ENCODE measurements at regions not wholly inside any gene's neighbourhood (a gene's known extent, or its start where the extent isn't known, plus 50 kb on each side); places are given as distances from the start of the nearest gene placed in this dataset.

DNA sequence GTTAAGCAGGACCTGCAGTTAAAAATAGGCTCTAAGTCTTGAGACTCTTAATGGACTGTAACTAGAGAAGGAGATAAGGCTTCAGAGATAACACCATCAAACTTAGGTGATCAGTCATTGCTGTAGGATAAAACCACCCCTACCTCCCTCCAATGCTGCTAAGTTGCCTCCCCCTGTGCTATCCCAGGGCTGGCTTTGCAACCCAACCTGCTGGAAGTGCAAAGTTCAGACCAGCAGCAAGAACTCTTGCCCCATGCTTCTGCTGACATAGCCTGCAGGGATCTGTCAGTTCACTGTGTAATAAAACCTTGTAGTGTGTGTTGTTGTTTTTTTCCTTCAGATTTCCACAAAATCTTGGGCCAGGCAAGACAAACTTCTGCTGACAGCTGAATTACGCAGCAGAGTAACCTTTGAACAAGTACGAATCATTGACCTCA lies 57.4 kb upstream of the EPB41L3 start:
- TF ChIP-seq, protein P1, sequence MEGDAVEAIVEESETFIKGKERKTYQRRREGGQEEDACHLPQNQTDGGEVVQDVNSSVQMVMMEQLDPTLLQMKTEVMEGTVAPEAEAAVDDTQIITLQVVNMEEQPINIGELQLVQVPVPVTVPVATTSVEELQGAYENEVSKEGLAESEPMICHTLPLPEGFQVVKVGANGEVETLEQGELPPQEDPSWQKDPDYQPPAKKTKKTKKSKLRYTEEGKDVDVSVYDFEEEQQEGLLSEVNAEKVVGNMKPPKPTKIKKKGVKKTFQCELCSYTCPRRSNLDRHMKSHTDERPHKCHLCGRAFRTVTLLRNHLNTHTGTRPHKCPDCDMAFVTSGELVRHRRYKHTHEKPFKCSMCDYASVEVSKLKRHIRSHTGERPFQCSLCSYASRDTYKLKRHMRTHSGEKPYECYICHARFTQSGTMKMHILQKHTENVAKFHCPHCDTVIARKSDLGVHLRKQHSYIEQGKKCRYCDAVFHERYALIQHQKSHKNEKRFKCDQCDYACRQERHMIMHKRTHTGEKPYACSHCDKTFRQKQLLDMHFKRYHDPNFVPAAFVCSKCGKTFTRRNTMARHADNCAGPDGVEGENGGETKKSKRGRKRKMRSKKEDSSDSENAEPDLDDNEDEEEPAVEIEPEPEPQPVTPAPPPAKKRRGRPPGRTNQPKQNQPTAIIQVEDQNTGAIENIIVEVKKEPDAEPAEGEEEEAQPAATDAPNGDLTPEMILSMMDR (IDR thresholded peaks at IDR 0.05; ENCODE audit: low read depth, low read length, poor library complexity, severe bottlenecking): no peak
- TF ChIP-seq EZH2phosphoT487 (IDR thresholded peaks at IDR 0.05; ENCODE audit: borderline replicate concordance, low read length): no peak

Measured in DOHH2 (cell line).